ENCODE measurements at regions not wholly inside any gene's neighbourhood (a gene's known extent, or its start where the extent isn't known, plus 50 kb on each side); places are given as distances from the start of the nearest gene placed in this dataset.

DNA sequence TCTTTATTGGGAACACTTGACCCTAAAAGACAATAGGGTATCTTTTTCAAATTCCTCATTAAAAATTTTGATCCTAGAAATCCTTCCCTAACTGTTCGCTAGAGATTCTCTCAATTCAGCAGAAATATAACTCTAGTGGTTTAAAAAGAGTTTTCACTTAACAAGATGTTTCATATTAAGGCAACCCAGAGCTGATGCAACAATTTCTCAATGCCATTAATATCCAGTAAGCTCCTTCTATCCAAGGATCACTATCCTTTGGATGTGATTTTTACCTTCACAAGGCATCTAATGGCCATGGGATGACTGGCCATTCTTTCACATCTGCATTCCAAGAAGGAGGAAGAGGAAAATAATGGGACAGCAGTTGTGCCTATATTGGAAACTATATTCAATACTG lies 183.4 kb downstream of the ANKRD50 start:
- TF ChIP-seq, protein P1, sequence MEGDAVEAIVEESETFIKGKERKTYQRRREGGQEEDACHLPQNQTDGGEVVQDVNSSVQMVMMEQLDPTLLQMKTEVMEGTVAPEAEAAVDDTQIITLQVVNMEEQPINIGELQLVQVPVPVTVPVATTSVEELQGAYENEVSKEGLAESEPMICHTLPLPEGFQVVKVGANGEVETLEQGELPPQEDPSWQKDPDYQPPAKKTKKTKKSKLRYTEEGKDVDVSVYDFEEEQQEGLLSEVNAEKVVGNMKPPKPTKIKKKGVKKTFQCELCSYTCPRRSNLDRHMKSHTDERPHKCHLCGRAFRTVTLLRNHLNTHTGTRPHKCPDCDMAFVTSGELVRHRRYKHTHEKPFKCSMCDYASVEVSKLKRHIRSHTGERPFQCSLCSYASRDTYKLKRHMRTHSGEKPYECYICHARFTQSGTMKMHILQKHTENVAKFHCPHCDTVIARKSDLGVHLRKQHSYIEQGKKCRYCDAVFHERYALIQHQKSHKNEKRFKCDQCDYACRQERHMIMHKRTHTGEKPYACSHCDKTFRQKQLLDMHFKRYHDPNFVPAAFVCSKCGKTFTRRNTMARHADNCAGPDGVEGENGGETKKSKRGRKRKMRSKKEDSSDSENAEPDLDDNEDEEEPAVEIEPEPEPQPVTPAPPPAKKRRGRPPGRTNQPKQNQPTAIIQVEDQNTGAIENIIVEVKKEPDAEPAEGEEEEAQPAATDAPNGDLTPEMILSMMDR (optimal IDR thresholded peaks at IDR 0.05 in 1 of 3, IDR thresholded peaks at IDR 0.05 in 1 of 3, conservative IDR thresholded peaks at IDR 0.05 in 1 of 3; ENCODE audit: extremely low read depth in 1 of 3, insufficient read depth in 2 of 3, low read length in 3 of 3) = no peak
- no peak for TF ChIP-seq EZH2 (IDR thresholded peaks at IDR 0.05; ENCODE audit: low read length)
